ENCODE measurements at regions not wholly inside any gene's neighbourhood (a gene's known extent, or its start where the extent isn't known, plus 50 kb on each side); places are given as distances from the start of the nearest gene placed in this dataset.

DNA sequence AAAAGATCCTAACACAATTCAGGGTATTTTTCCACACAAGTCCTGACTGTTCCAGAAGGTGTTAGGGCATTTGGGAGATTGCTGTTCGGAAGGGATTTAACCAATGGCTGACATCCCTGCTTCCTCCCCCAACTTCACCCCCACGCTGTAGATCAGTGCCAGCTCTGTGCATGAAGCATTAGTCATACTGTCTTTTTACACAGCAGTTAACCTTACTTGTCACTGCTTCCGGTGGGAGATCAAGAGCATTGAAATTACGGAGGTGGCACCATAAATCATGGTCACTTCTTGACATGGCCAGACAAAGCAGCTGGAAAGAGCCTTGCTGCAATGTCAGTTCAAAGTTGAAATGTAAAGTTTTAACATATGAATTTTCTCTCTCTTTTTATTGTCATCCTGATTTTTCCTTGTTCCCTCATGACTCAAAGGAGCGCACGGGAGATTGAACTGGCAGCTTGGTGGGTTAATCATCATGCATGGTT, 70.2 kb downstream of the HRH4 start:
- H3K4me1 Mint-ChIP-seq = no peaks in the 10 kb centered on the region
- Histone ChIP-seq H3K4me3 (ENCODE audit: control extremely low read depth in 1 of 5, extremely low read depth in 1 of 5, insufficient read depth in 1 of 5, low read depth in 2 of 5, low read length in 4 of 5) (no peak overlapping the region), H3K27ac (ENCODE audit: low read length in 2 of 2) (no peak overlapping the region), H4K20me1 (ENCODE audit: control insufficient read depth, insufficient read depth, low read length, poor library complexity, severe bottlenecking) (no peaks in the 10 kb centered on the region), H3K79me2 (ENCODE audit: control insufficient read depth, insufficient read depth, low read length) (no peaks in the 10 kb centered on the region), H3K27me3 (replicated peaks in 1 of 4; ENCODE audit: control extremely low read depth in 1 of 4, control insufficient read depth in 3 of 4, insufficient read depth in 4 of 4, low read length in 3 of 4) (peaks cover 0 to 3% (median 1%) of the 10 kb centered on the region in 4 experiments), H3K9me3 (ENCODE audit: control extremely low read depth in 1 of 3, control insufficient read depth in 2 of 3, insufficient read depth in 1 of 3, low read length in 2 of 3) (no peaks in the 10 kb centered on the region), H3K36me3 (replicated peaks in 1 of 2; ENCODE audit: control extremely low read depth in 1 of 2, control insufficient read depth in 1 of 2, extremely low read depth in 1 of 2, insufficient read depth in 2 of 2, low read length in 1 of 2) (no peaks in the 10 kb centered on the region), H3K9ac (ENCODE audit: low read length) (no peak overlapping the region), H2AFZ (ENCODE audit: insufficient read depth, low read depth, low read length, poor library complexity, severe bottlenecking) (no peak overlapping the region), H3K4me1 (ENCODE audit: control insufficient read depth in 2 of 2, insufficient read depth in 2 of 2, low read length in 2 of 2) (no peaks in the 10 kb centered on the region), H3K4me2 (replicated peaks; ENCODE audit: low read depth, low read length, poor library complexity, severe bottlenecking) (no peak overlapping the region)
- ChIA-PET POLR2A (no interaction called here), CTCF (interaction anchor here (1.0 kb wide), 1 partner anchor 16 kb away, joined by 3 read pairs; no protein-coding TSS in a partner anchor)
- WGBS (ENCODE audit: insufficient coverage) = 10% methylated on average over 4 of the region's 6 CpGs
- H3K27me3 Mint-ChIP-seq = peaks cover 47% of the 10 kb centered on the region
- H3K4me3 Mint-ChIP-seq = no peak overlapping the region
- no peak overlapping the region for H3K27ac Mint-ChIP-seq
- H3K9me3 Mint-ChIP-seq (ENCODE audit: insufficient read depth) = no peaks in the 10 kb centered on the region
- no peak for TF ChIP-seq EZH2 (IDR thresholded peaks at IDR 0.05; ENCODE audit: borderline replicate concordance, insufficient read depth, low read depth, low read length, poor library complexity, severe bottlenecking)
- TF ChIP-seq, protein P1, sequence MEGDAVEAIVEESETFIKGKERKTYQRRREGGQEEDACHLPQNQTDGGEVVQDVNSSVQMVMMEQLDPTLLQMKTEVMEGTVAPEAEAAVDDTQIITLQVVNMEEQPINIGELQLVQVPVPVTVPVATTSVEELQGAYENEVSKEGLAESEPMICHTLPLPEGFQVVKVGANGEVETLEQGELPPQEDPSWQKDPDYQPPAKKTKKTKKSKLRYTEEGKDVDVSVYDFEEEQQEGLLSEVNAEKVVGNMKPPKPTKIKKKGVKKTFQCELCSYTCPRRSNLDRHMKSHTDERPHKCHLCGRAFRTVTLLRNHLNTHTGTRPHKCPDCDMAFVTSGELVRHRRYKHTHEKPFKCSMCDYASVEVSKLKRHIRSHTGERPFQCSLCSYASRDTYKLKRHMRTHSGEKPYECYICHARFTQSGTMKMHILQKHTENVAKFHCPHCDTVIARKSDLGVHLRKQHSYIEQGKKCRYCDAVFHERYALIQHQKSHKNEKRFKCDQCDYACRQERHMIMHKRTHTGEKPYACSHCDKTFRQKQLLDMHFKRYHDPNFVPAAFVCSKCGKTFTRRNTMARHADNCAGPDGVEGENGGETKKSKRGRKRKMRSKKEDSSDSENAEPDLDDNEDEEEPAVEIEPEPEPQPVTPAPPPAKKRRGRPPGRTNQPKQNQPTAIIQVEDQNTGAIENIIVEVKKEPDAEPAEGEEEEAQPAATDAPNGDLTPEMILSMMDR (IDR thresholded peaks at IDR 0.05) = no peak
- ATAC-seq (ENCODE audit: low read depth) (no peak), DNase-seq (no peak)
- intact Hi-C loops (cut with micrococcal nuclease) = no loop called here

DNA sequence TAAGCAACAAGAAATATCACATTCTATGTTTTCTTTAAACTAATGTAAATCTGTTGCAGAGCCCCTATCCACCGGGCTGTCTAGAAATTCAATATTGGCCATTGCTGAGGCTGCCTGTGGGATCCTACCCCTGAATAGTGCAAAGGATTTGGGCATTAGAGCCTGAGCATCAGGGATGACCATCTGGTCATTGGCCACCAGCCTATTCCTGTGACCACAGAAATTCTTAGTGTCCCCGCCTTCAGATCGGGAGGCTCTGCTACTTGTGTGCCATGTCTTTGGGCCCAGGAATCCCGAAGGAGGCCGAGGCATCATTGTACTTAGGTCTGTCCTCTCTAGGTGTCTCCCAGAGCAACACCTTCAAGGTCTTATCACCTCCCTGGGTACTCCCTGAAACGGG, 73.8 kb downstream of the HRH4 start:
- H2AFZ ChIP-seq (ENCODE audit: insufficient read depth, low read depth, low read length, poor library complexity, severe bottlenecking) = no peak overlapping the region
- ATAC-seq (ENCODE audit: low read depth) (no peak), DNase-seq (no peak)
- H3K9me3 ChIP-seq (ENCODE audit: control extremely low read depth in 1 of 3, control insufficient read depth in 2 of 3, insufficient read depth in 1 of 3, low read length in 2 of 3) = no peaks in the 10 kb centered on the region
- Mint-ChIP-seq H3K27ac (no peak overlapping the region), H3K9me3 (ENCODE audit: insufficient read depth) (no peaks in the 10 kb centered on the region), H3K4me3 (no peak overlapping the region), H3K27me3 (peaks cover 35% of the 10 kb centered on the region), H3K4me1 (no peaks in the 10 kb centered on the region)
- no peaks in the 10 kb centered on the region for H3K4me1 ChIP-seq (ENCODE audit: control insufficient read depth in 2 of 2, insufficient read depth in 2 of 2, low read length in 2 of 2)
- ChIA-PET POLR2A (no interaction called here), CTCF (no interaction called here)
- peaks cover 0 to 2% (median 0%) of the 10 kb centered on the region in 4 experiments for H3K27me3 ChIP-seq (replicated peaks in 1 of 4; ENCODE audit: control extremely low read depth in 1 of 4, control insufficient read depth in 3 of 4, insufficient read depth in 4 of 4, low read length in 3 of 4)
- no peak overlapping the region for H3K4me3 ChIP-seq (ENCODE audit: control extremely low read depth in 1 of 5, extremely low read depth in 1 of 5, insufficient read depth in 1 of 5, low read depth in 2 of 5, low read length in 4 of 5)
- 100% methylated on average over 3 of the region's 6 CpGs for WGBS (ENCODE audit: insufficient coverage)
- no peak overlapping the region for H3K4me2 ChIP-seq (replicated peaks; ENCODE audit: low read depth, low read length, poor library complexity, severe bottlenecking)
- no peak overlapping the region for H3K9ac ChIP-seq (ENCODE audit: low read length)
- no peak overlapping the region for H3K27ac ChIP-seq (ENCODE audit: low read length in 2 of 2)
- TF ChIP-seq EZH2 (IDR thresholded peaks at IDR 0.05; ENCODE audit: borderline replicate concordance, insufficient read depth, low read depth, low read length, poor library complexity, severe bottlenecking) = no peak
- TF ChIP-seq, protein P1 (IDR thresholded peaks at IDR 0.05) = no peak
- H3K79me2 ChIP-seq (ENCODE audit: control insufficient read depth, insufficient read depth, low read length) = no peaks in the 10 kb centered on the region
- intact Hi-C loops (cut with micrococcal nuclease) = no loop called here
- no peaks in the 10 kb centered on the region for H3K36me3 ChIP-seq (replicated peaks in 1 of 2; ENCODE audit: control extremely low read depth in 1 of 2, control insufficient read depth in 1 of 2, extremely low read depth in 1 of 2, insufficient read depth in 2 of 2, low read length in 1 of 2)
- H4K20me1 ChIP-seq (ENCODE audit: control insufficient read depth, insufficient read depth, low read length, poor library complexity, severe bottlenecking) = no peaks in the 10 kb centered on the region

Data from B cell (primary cell).